HL-60 (cell line): ENCODE measurements at regions not wholly inside any gene's neighbourhood (a gene's known extent, or its start where the extent isn't known, plus 50 kb on each side); places are given as distances from the start of the nearest gene placed in this dataset.

Experiments
- POLR2AphosphoS5 ChIP-seq: IDR thresholded peaks from 2 replicates; pipeline ENCODE4 v1.6.1; 2012; ENCODE audit warnings: low read depth
- SPI1 ChIP-seq: IDR thresholded peaks from 2 replicates; pipeline ENCODE4 v1.6.1; 2012; ENCODE audit warnings: low read depth, mild to moderate bottlenecking, borderline replicate concordance
- TF ChIP-seq, protein P1 (sequence below): IDR thresholded peaks from one replicate; pipeline ENCODE4 v1.5.1; 2011; ENCODE audit warnings: low read length, control low read depth, inconsistent platforms; ENCODE audit not compliant: insufficient read depth

DNA sequence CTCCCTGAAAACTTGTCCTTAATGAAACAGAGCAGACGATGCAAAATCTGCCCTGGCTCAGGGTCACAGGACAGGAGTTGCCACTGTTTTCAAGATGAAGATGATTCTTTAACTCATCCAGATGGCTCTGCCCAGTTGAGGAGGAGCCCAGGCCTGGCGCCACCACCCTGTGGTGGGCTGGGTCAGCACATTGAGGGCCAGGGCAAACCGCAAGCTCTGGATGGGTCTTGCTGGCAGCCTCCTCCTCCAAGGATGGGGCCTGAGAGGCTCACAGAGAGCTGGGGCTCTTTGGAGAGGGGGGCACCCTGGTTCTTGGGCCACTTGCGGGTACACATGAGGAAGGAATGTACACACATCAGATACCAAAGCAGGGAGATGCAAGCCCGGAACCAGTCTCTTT lies 158.2 kb downstream of the NUAK1 start:
- TF ChIP-seq, protein P1, sequence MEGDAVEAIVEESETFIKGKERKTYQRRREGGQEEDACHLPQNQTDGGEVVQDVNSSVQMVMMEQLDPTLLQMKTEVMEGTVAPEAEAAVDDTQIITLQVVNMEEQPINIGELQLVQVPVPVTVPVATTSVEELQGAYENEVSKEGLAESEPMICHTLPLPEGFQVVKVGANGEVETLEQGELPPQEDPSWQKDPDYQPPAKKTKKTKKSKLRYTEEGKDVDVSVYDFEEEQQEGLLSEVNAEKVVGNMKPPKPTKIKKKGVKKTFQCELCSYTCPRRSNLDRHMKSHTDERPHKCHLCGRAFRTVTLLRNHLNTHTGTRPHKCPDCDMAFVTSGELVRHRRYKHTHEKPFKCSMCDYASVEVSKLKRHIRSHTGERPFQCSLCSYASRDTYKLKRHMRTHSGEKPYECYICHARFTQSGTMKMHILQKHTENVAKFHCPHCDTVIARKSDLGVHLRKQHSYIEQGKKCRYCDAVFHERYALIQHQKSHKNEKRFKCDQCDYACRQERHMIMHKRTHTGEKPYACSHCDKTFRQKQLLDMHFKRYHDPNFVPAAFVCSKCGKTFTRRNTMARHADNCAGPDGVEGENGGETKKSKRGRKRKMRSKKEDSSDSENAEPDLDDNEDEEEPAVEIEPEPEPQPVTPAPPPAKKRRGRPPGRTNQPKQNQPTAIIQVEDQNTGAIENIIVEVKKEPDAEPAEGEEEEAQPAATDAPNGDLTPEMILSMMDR, result no peak
- TF ChIP-seq POLR2AphosphoS5 (no peak), SPI1 (no peak)
